ENCODE measurements at regions not wholly inside any gene's neighbourhood (a gene's known extent, or its start where the extent isn't known, plus 50 kb on each side); places are given as distances from the start of the nearest gene placed in this dataset.
"Not testable (repeated sequence)": the region's sequence is repeated elsewhere in the genome, so short reads cannot be mapped to it uniquely, and the experiment has no call there.

GRCh38 chr10:2340831-2341647, 603.7 kb upstream of the ADARB2 start:
- no peak for DNase-seq (ENCODE audit: extremely low spot score in 2 of 2)
- no peaks in the 10 kb centered on the region for H3K36me3 ChIP-seq
- no peaks in the 10 kb centered on the region for H3K9me3 ChIP-seq
- H3K4me1 ChIP-seq, result no peaks in the 10 kb centered on the region
- H3K27me3 ChIP-seq, result no peaks in the 10 kb centered on the region
- intact Hi-C loops (cut with DNase I), result no loop called here
- no peak overlapping the region for H3K27ac ChIP-seq
- TF ChIP-seq POLR2AphosphoS5 (IDR thresholded peaks at IDR 0.05; ENCODE audit: insufficient read depth in 1 of 2, low read depth in 1 of 2), result no peak
- no peak for TF ChIP-seq POLR2A (IDR thresholded peaks at IDR 0.05)
- TF ChIP-seq CTCF (IDR thresholded peaks at IDR 0.05), result no peak
- no peak overlapping the region for H3K4me3 ChIP-seq

- intact Hi-C loops (cut with DNase I), result no loop called here
- Histone ChIP-seq H3K4me1 (no peaks in the 10 kb centered on the region), H3K27me3 (no peaks in the 10 kb centered on the region), H3K36me3 (no peaks in the 10 kb centered on the region), H3K9me3 (no peaks in the 10 kb centered on the region), H3K4me3 (no peak overlapping the region), H3K27ac (no peak overlapping the region)
- TF ChIP-seq POLR2AphosphoS5 (IDR thresholded peaks at IDR 0.05; ENCODE audit: insufficient read depth in 1 of 2, low read depth in 1 of 2) (no peak), POLR2A (IDR thresholded peaks at IDR 0.05) (no peak), CTCF (IDR thresholded peaks at IDR 0.05) (no peak)
- DNase-seq (ENCODE audit: extremely low spot score in 2 of 2), result no peak
Observed at GRCh38 chr10:2335626-2336025, 598.3 kb upstream of the ADARB2 start.

- TF ChIP-seq POLR2A (IDR thresholded peaks at IDR 0.05) (no peak), CTCF (IDR thresholded peaks at IDR 0.05) (no peak), POLR2AphosphoS5 (IDR thresholded peaks at IDR 0.05; ENCODE audit: insufficient read depth in 1 of 2, low read depth in 1 of 2) (no peak)
- Histone ChIP-seq H3K27me3 (no peaks in the 10 kb centered on the region), H3K27ac (no peak overlapping the region), H3K9me3 (no peaks in the 10 kb centered on the region), H3K36me3 (no peaks in the 10 kb centered on the region), H3K4me3 (no peak overlapping the region), H3K4me1 (no peaks in the 10 kb centered on the region)
- intact Hi-C loops (cut with DNase I), result no loop called here
- no peak for DNase-seq (ENCODE audit: extremely low spot score in 2 of 2)
Observed at GRCh38 chr10:2334575-2334974, 597.2 kb upstream of the ADARB2 start.

- H3K9me3 ChIP-seq, result no peaks in the 10 kb centered on the region
- H3K4me1 ChIP-seq, result no peaks in the 10 kb centered on the region
- intact Hi-C loops (cut with DNase I), result no loop called here
- H3K4me3 ChIP-seq, result no peak overlapping the region
- no peak overlapping the region for H3K27ac ChIP-seq
- H3K36me3 ChIP-seq, result no peaks in the 10 kb centered on the region
- TF ChIP-seq POLR2A (IDR thresholded peaks at IDR 0.05) (no peak), CTCF (IDR thresholded peaks at IDR 0.05) (no peak), POLR2AphosphoS5 (IDR thresholded peaks at IDR 0.05; ENCODE audit: insufficient read depth in 1 of 2, low read depth in 1 of 2) (no peak)
- no peaks in the 10 kb centered on the region for H3K27me3 ChIP-seq
- DNase-seq (ENCODE audit: extremely low spot score in 2 of 2), result no peak
Observed at GRCh38 chr10:2329082-2329481, 591.8 kb upstream of the ADARB2 start.

GRCh38 chr10:2326411-2326810, 589.1 kb upstream of the ADARB2 start:
- Histone ChIP-seq H3K4me1 (no peaks in the 10 kb centered on the region), H3K27ac (no peak overlapping the region), H3K9me3 (no peaks in the 10 kb centered on the region), H3K36me3 (no peaks in the 10 kb centered on the region), H3K27me3 (no peaks in the 10 kb centered on the region), H3K4me3 (no peak overlapping the region)
- TF ChIP-seq POLR2AphosphoS5 (IDR thresholded peaks at IDR 0.05; ENCODE audit: insufficient read depth in 1 of 2, low read depth in 1 of 2) (no peak), CTCF (IDR thresholded peaks at IDR 0.05) (no peak), POLR2A (IDR thresholded peaks at IDR 0.05) (no peak)
- intact Hi-C loops (cut with DNase I), result no loop called here
- DNase-seq (ENCODE audit: extremely low spot score in 2 of 2), result no peak

- H3K9me3 ChIP-seq; H3K4me1 ChIP-seq; H3K4me3 ChIP-seq; H3K27ac ChIP-seq; DNase-seq (ENCODE audit: extremely low spot score in 2 of 2); H3K36me3 ChIP-seq; intact Hi-C loops (cut with DNase I); H3K27me3 ChIP-seq: not testable (repeated sequence)
Observed at GRCh38 chr10:2315045-2315485, 577.7 kb upstream of the ADARB2 start.
